ENCODE measurements at regions not wholly inside any gene's neighbourhood (a gene's known extent, or its start where the extent isn't known, plus 50 kb on each side); places are given as distances from the start of the nearest gene placed in this dataset.
"Not testable (repeated sequence)": the region's sequence is repeated elsewhere in the genome, so short reads cannot be mapped to it uniquely, and the experiment has no call there.

DNA sequence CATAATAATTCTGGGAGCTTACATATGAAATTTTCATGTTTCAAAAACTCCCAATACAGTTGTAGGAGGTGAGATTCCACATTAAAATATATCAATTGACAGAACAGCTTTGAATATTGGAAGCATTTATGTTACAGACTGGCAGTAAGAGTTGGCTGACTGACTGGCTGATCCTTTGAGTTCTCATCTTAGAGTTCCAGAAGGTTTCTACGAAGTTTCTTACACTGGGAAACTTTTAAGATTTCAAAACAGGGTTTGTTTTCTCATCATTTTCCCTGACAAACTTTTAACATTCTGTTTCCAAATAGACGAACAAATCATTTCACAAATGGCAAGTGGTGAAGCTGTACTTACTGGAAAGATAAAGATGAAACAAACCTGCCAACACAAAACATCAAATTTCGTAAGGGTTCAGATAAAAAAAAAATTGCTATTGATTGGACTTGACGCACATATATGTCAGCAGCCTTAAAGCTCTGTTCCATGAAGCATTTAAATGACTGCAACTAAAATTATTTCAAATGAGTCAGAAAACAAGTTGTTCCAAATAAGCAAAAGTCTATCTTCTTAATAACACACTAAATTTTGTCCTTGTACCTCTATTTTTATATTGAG is 243.5 kb downstream of the SUCLA2 start:
- in situ Hi-C loops (cut with HindIII; ENCODE audit: low pct_ligation_motif_present, low pct_unique_long_range_greater_than_20kb, low sequenced_read_pairs) = no loop called here
- no peak for DNase-seq

DNA sequence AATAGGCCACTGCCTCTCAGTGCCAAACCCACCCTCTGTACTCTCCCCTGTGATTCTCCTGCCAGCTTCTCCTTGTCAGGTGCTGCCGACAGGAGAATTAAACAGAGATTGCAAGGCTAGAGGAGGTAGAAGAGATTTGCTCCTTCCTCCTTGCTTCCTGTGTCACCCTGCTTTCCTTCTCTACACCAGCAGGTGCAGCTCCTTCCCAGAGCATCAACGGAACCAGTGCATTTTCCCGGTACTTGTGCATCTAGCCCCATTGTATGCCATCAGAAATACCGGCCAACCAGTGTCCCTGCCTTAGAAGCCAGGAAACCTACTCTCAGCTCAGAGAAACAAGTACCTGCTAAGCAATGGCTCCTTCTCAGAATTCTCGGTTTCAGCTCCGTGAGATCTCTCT is 253.2 kb downstream of the SUCLA2 start:
- DNase-seq = no peak
- in situ Hi-C loops (cut with HindIII; ENCODE audit: low pct_ligation_motif_present, low pct_unique_long_range_greater_than_20kb, low sequenced_read_pairs) = no loop called here

GRCh38 chr13:47726394-47726793 is 274.7 kb downstream of the SUCLA2 start:
- in situ Hi-C loops (cut with HindIII; ENCODE audit: low pct_ligation_motif_present, low pct_unique_long_range_greater_than_20kb, low sequenced_read_pairs) = no loop called here
- no peak for DNase-seq

DNA sequence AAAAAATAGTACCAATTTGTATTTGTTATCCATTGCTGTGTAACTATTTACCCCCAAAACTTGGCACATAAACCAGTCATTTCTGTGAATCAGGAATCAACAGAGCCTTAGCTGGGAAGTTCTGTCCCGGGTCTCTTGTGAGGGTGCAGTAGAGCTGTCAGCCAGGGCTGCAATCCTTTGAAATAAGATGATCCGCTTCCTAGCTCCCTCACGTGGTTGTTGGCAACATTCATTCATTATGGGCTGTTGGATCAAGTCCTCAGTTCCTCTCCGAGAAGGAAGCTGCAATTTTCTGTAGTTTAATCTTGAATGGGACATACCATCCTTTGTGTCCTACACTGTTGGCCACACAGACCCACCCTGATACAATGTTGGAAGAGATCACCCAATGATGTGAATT is 277.2 kb downstream of the SUCLA2 start:
- in situ Hi-C loops (cut with HindIII; ENCODE audit: low pct_ligation_motif_present, low pct_unique_long_range_greater_than_20kb, low sequenced_read_pairs) = no loop called here
- DNase-seq = no peak

- in situ Hi-C loops (cut with HindIII; ENCODE audit: low pct_ligation_motif_present, low pct_unique_long_range_greater_than_20kb, low sequenced_read_pairs) = no loop called here
- no peak for DNase-seq
These were observed 281.9 kb downstream of the SUCLA2 start for GRCh38 chr13:47719164-47719563.

- DNase-seq = no peak
- in situ Hi-C loops (cut with HindIII; ENCODE audit: low pct_ligation_motif_present, low pct_unique_long_range_greater_than_20kb, low sequenced_read_pairs) = no loop called here
These were observed 282.5 kb downstream of the SUCLA2 start for GRCh38 chr13:47718556-47718955.

DNA sequence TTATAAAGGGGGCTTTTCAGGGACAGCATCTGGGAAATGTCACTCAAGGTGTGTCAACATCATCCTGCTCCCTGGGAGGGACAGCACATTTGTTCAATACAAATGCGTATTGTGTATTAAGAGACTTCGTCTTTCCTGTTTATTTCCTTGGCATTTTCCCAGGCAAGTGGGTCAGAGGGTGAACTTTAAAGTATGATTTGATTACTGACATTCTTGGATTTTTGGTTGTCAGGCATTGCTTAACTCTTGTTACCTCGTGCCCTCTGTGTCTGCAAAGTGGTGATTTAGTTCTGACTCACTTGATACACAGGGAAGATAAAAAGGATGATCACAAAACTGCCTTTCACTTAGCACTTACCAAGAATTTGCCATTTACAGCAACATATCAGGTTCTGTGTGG is 292.7 kb downstream of the SUCLA2 start:
- DNase-seq = no peak

GRCh38 chr13:47707414-47707813 is 293.7 kb downstream of the SUCLA2 start:
- in situ Hi-C loops (cut with HindIII; ENCODE audit: low pct_ligation_motif_present, low pct_unique_long_range_greater_than_20kb, low sequenced_read_pairs) = no loop called here
- no peak for DNase-seq

More for the DNA sequence above, 292.7 kb downstream of the SUCLA2 start:
- in situ Hi-C loops (cut with HindIII; ENCODE audit: low pct_ligation_motif_present, low pct_unique_long_range_greater_than_20kb, low sequenced_read_pairs) = no loop called here

DNA sequence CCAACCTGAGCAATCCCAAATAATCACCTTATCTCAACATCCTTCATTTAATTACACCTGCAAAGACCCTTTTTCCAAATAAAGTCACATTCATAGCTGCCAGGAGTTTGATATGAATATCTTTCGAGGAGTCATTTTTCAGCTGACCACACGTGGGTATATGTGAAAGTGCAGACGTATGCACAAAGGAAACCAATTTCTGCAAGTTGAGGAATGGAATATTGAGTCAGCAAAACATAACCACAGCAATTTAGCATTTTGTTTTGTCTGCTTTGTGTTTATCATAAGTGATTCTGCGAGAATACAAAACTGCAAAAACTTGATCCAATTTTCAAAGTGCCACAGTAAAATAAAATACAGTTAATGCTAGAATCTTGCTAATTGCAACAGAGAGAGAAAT is 295.9 kb downstream of the SUCLA2 start:
- in situ Hi-C loops (cut with HindIII; ENCODE audit: low pct_ligation_motif_present, low pct_unique_long_range_greater_than_20kb, low sequenced_read_pairs) = no loop called here
- DNase-seq = no peak

GRCh38 chr13:47696674-47697073 is 304.4 kb downstream of the SUCLA2 start:
- in situ Hi-C loops (cut with HindIII; ENCODE audit: low pct_ligation_motif_present, low pct_unique_long_range_greater_than_20kb, low sequenced_read_pairs) = no loop called here
- no peak for DNase-seq

GRCh38 chr13:47687577-47687976 is 313.5 kb downstream of the SUCLA2 start:
- no peak for DNase-seq
- in situ Hi-C loops (cut with HindIII; ENCODE audit: low pct_ligation_motif_present, low pct_unique_long_range_greater_than_20kb, low sequenced_read_pairs) = no loop called here

DNA sequence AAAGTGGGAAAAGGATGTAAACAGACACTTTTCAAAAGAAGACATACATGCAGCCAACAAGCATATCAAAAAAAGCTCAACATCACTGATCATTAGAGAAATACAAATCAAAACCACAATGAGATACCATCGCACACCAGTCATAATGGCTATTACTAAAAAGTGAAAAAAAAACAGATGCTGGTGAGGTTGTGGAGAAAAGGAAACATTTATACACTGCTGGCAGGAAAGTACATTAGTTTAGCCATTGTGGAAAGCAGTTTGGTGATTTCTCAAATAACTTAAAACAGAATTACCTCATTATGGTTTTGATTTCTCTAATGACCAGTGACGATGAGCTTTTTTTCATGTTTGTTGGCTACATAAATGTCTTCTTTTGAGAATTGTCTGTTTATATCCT is 315.9 kb downstream of the SUCLA2 start:
- in situ Hi-C loops (cut with HindIII; ENCODE audit: low pct_ligation_motif_present, low pct_unique_long_range_greater_than_20kb, low sequenced_read_pairs); DNase-seq: not testable (repeated sequence)

DNA sequence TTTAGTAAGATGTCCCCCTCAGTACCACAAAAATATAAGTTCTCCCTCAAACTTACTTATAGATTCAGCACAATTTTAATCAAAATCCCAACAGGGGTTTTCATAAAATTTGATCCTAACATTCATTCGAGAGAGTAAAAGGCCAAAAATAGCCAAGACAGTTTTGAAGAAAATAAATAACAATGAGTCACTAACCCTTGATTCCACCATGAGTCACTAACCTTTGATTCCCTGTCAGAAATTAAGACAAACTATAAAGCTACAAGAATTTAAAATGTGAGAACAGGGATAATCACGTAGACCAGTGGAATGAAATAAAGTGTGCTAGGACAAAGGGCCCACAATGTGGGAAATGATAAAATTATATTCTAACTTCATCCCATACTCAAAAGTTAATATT is 320.3 kb downstream of the SUCLA2 start:
- no peak for DNase-seq
- in situ Hi-C loops (cut with HindIII; ENCODE audit: low pct_ligation_motif_present, low pct_unique_long_range_greater_than_20kb, low sequenced_read_pairs) = no loop called here

GRCh38 chr13:47679401-47679800 is 321.7 kb downstream of the SUCLA2 start:
- DNase-seq = no peak
- in situ Hi-C loops (cut with HindIII; ENCODE audit: low pct_ligation_motif_present, low pct_unique_long_range_greater_than_20kb, low sequenced_read_pairs) = no loop called here

- in situ Hi-C loops (cut with HindIII; ENCODE audit: low pct_ligation_motif_present, low pct_unique_long_range_greater_than_20kb, low sequenced_read_pairs) = no loop called here
- no peak for DNase-seq
These were observed 322.7 kb downstream of the SUCLA2 start for GRCh38 chr13:47678201-47678968.

DNA sequence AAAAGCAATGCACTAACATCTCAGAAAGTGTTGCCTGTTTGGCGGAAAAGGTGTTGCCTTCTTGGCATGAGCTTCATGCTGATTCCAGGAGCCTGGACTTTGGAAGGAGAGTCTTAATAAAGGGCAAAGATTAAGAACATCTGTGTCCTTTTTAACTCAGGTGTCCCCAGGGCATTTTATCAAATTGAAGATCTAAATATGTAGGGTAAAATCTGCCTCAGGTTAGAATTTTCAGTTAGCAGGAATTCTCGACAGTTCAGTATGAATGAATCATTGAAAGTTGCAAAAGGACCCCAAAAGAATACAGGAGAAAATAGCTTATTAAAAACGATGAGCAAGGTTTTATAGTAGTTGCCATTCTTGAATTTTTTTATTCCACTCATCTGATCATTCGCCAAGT is 325.2 kb downstream of the SUCLA2 start:
- no peak for DNase-seq
- in situ Hi-C loops (cut with HindIII; ENCODE audit: low pct_ligation_motif_present, low pct_unique_long_range_greater_than_20kb, low sequenced_read_pairs) = no loop called here

DNA sequence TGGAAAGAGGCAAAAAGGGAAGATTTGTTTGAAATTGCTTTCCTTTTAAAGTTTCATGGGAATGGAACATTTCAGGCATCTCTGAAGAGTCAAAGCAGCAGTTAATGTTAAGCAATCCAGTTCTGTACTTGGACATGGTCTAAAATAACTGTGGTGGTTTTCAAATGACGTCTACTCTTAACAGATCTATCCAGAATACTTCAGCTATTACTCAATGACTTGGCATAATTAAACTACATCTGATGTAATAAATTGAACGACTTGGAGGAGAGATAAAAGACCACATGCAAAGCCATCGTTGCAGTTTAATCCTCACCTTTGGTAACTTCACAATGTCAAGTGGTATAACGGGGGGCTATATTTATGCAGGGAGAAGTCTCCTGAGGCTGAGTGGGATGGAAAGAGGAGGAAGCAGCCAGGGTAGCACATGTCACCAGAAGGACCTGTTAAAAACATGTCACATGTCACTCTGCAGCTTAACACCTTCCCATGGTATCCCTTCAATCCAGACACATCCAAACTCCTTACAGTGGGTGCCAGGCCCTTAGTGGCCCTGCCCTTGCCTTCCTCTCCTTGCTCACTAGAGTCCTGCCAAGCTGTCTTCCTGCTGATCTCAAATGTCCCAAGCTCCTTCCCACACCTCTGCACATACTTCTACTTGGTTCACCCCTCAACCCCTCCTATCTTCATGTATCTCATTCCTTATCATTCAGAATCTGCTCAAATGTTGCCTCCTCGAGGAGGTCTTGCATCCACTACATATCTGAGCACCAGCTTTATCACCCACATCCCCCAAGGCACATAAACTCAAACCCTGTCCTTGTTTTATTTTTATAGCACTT is 327.8 kb downstream of the SUCLA2 start:
- DNase-seq = no peak
- in situ Hi-C loops (cut with HindIII; ENCODE audit: low pct_ligation_motif_present, low pct_unique_long_range_greater_than_20kb, low sequenced_read_pairs) = no loop called here

GRCh38 chr13:47672245-47673008 is 328.6 kb downstream of the SUCLA2 start:
- in situ Hi-C loops (cut with HindIII; ENCODE audit: low pct_ligation_motif_present, low pct_unique_long_range_greater_than_20kb, low sequenced_read_pairs) = no loop called here
- DNase-seq = no peak

DNA sequence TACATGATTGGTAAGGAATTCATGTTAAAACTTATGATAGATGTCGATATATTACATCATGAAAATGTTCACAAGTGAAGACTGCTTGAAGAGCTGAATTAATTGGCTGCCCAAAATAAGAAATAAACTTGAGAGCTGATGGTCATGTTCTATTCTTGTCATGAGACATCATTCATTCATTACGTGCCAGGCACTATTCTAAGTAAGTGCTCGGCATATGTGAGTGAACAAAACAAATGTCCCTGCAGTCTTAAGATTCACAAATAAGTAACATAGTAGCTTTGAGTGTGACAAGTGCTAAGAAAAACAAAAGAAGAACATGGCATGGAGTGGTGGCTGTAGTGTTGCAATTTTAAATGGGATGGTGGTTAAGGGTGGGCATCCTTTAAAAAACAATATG is 329.3 kb downstream of the SUCLA2 start:
- no peak for DNase-seq
- in situ Hi-C loops (cut with HindIII; ENCODE audit: low pct_ligation_motif_present, low pct_unique_long_range_greater_than_20kb, low sequenced_read_pairs) = no loop called here
